Stomach (tissue), 8 donors: ENCODE measurements at regions not wholly inside any gene's neighbourhood (a gene's known extent, or its start where the extent isn't known, plus 50 kb on each side); places are given as distances from the start of the nearest gene placed in this dataset.
A peak's percentile ranks its signal among the peaks of the same experiment; 100 is the strongest.

Source experiments
- DNase-seq, 2 donors: peaks; one replicate each; pipeline versions ENCODE4 v3.0.0 to v3.0.0-alpha.2; 2013 to 2019
- H3K27ac ChIP-seq, 5 donors: fragments of 200-600 bp in 4 of 5; sonication (generic) in 4 of 5; one replicate each; pipeline ENCODE4 v1.5.1; 2013 to 2019; ENCODE audit warnings: mild to moderate bottlenecking in 1 of 5, moderate library complexity in 1 of 5
- H3K27me3 ChIP-seq, 3 donors: fragments of 200-600 bp; sonication (generic); one replicate each; pipeline ENCODE4 v1.5.1; 2017 to 2019; ENCODE audit warnings: mixed run types in 1 of 3
- H3K36me3 ChIP-seq, 4 donors: fragments of 200-600 bp; sonication (generic); 1 replicate in 3 of 4; 2 replicates in 1 of 4; pipeline ENCODE4 v1.5.1; 2016 to 2019
- H3K4me1 ChIP-seq, 4 donors: fragments of 200-600 bp; sonication (generic); one replicate each; pipeline ENCODE4 v1.5.1; 2016 to 2019
- H3K4me3 ChIP-seq, 4 donors: fragments of 200-600 bp; sonication (generic) in 3 of 4; one replicate each; pipeline ENCODE4 v1.5.1; 2016 to 2019; ENCODE audit warnings: mild to moderate bottlenecking in 1 of 4
- H3K9me3 ChIP-seq, 4 donors: fragments of 200-600 bp; sonication (generic); one replicate each; pipeline ENCODE4 v1.5.1; 2016 to 2019
- CTCF ChIP-seq, 7 experiments: fragments of 450-650 bp in 4 of 7; fragments of 200-600 bp in 3 of 7; sonication (generic) in 3 of 7; IDR thresholded peaks; one replicate each; pipeline ENCODE4 v1.5.1; 2016 to 2019; ENCODE audit warnings: antibody characterized with exemption in 7 of 7, control low read depth in 2 of 7, mild to moderate bottlenecking in 1 of 7
- EP300 ChIP-seq: sonication (generic); formaldehyde crosslinking; IDR thresholded peaks from one replicate; pipeline ENCODE4 v1.6.1; 2017; ENCODE audit warnings: antibody characterized with exemption
- POLR2A ChIP-seq, 4 donors: fragments of 450-650 bp; IDR thresholded peaks; one replicate each; pipeline ENCODE4 v1.6.1; 2016; ENCODE audit warnings: antibody characterized with exemption in 4 of 4, control low read depth in 2 of 4, mild to moderate bottlenecking in 1 of 4, moderate library complexity in 1 of 4
- POLR2AphosphoS5 ChIP-seq, 3 donors: sonication (generic); formaldehyde crosslinking; IDR thresholded peaks; one replicate each; pipeline ENCODE4 v1.6.1; 2016; ENCODE audit warnings: antibody characterized with exemption in 3 of 3
- WGBS, 5 donors: extraction: QIAGEN DNeasy Blood & Tissue Kit in 3 of 5; methylation state at CpG; one replicate each; pipeline versions ENCODE4 v1.1.5 to v1.1.7; 2013 to 2018; 5-methylcytosine and 5-hydroxymethylcytosine counted together
- intact Hi-C: fragments of 100-400 bp; cut with DNase I; formaldehyde crosslinking; loops from one replicate; pipeline ENCODE4 v1.15.1; 2023; ENCODE audit warnings: low total_unique reads
- donor health status: healthy with polysubstance abuse.
- donor health status: Bipolar disorder and iron deficiency.
- donor health status: healthy.

- intact Hi-C loops, result no loop called here
- Histone ChIP-seq H3K4me3 (no peak overlapping the region), H3K36me3 (no peaks in the 10 kb centered on the region), H3K9me3 (peaks cover 0 to 16% (median 9%) of the 10 kb centered on the region in 4 donors), H3K27me3 (no peaks in the 10 kb centered on the region), H3K4me1 (no peaks in the 10 kb centered on the region), H3K27ac (no peak overlapping the region)
- no peak for DNase-seq
- TF ChIP-seq CTCF (IDR thresholded peaks at IDR 0.05) (no peak), POLR2A (IDR thresholded peaks at IDR 0.05) (no peak), POLR2AphosphoS5 (IDR thresholded peaks at IDR 0.05) (no peak)
Observed at GRCh38 chr1:79679916-79680315, 673.4 kb upstream of the ADGRL4 start.

GRCh38 chr1:79667848-79668696 is 661.5 kb upstream of the ADGRL4 start:
- peak in 1 of 2 donors; percentile 6 for DNase-seq

GRCh38 chr1:79667166-79667565 is 660.6 kb upstream of the ADGRL4 start:
- 88 to 98% (median 91%) methylated on average over 2 of the region's 2 CpGs for WGBS, 5 donors
- TF ChIP-seq POLR2A (IDR thresholded peaks at IDR 0.05), result no peak
- H3K4me3 ChIP-seq, result no peak overlapping the region
- H3K27me3 ChIP-seq, result no peaks in the 10 kb centered on the region
- H3K27ac ChIP-seq, result no peak overlapping the region
- H3K9me3 ChIP-seq, result no peaks in the 10 kb centered on the region
- intact Hi-C loops, result no loop called here
- no peaks in the 10 kb centered on the region for H3K4me1 ChIP-seq
- no peaks in the 10 kb centered on the region for H3K36me3 ChIP-seq
- DNase-seq, result no peak

More at GRCh38 chr1:79667848-79668696, 661.5 kb upstream of the ADGRL4 start:
- no peak overlapping the region for H3K4me3 ChIP-seq
- intact Hi-C loops, result no loop called here
- H3K36me3 ChIP-seq, result no peaks in the 10 kb centered on the region
- 50 to 71% (median 60%) methylated on average over 3 of the region's 3 CpGs for WGBS, 5 donors
- no peak overlapping the region for H3K27ac ChIP-seq
- H3K27me3 ChIP-seq, result no peaks in the 10 kb centered on the region
- H3K4me1 ChIP-seq, result no peaks in the 10 kb centered on the region
- no peaks in the 10 kb centered on the region for H3K9me3 ChIP-seq
- TF ChIP-seq POLR2AphosphoS5 (IDR thresholded peaks at IDR 0.05), result no peak
- TF ChIP-seq POLR2A (IDR thresholded peaks at IDR 0.05), result no peak
- TF ChIP-seq EP300, result no peak
- no peak for TF ChIP-seq CTCF (IDR thresholded peaks at IDR 0.05)

- Histone ChIP-seq H3K36me3 (no peaks in the 10 kb centered on the region), H3K9me3 (no peaks in the 10 kb centered on the region), H3K27me3 (no peaks in the 10 kb centered on the region), H3K4me1 (no peaks in the 10 kb centered on the region), H3K4me3 (no peak overlapping the region), H3K27ac (no peak overlapping the region)
- 36 to 58% (median 46%) methylated on average over 2 of the region's 2 CpGs for WGBS, 5 donors
- TF ChIP-seq CTCF (IDR thresholded peaks at IDR 0.05), result no peak
- TF ChIP-seq POLR2AphosphoS5 (IDR thresholded peaks at IDR 0.05), result no peak
- TF ChIP-seq POLR2A (IDR thresholded peaks at IDR 0.05), result no peak
- no peak for TF ChIP-seq EP300
- intact Hi-C loops, result no loop called here
- DNase-seq, result no peak
Observed at GRCh38 chr1:79663916-79664315, 657.4 kb upstream of the ADGRL4 start.

GRCh38 chr1:79662596-79662995 is 656.1 kb upstream of the ADGRL4 start:
- no peaks in the 10 kb centered on the region for H3K36me3 ChIP-seq
- H3K9me3 ChIP-seq, result no peaks in the 10 kb centered on the region
- no peak overlapping the region for H3K27ac ChIP-seq
- H3K4me1 ChIP-seq, result no peaks in the 10 kb centered on the region
- WGBS, 5 donors, result 67 to 77% (median 71%) methylated on average over 1 of the region's 1 CpG
- no peaks in the 10 kb centered on the region for H3K27me3 ChIP-seq
- no peak overlapping the region for H3K4me3 ChIP-seq
- DNase-seq, result no peak
- intact Hi-C loops, result no loop called here
- no peak for TF ChIP-seq POLR2A (IDR thresholded peaks at IDR 0.05)
- TF ChIP-seq CTCF (IDR thresholded peaks at IDR 0.05), result no peak
- TF ChIP-seq POLR2AphosphoS5 (IDR thresholded peaks at IDR 0.05), result no peak
- TF ChIP-seq EP300, result no peak
